Neuronal stem cell (in vitro differentiated cells): ENCODE measurements at regions not wholly inside any gene's neighbourhood (a gene's known extent, or its start where the extent isn't known, plus 50 kb on each side); places are given as distances from the start of the nearest gene placed in this dataset.

Experiments used
- DNase-seq: peaks from one replicate; pipeline ENCODE4 v3.0.0-alpha.2; 2013; ENCODE audit warnings: low spot score
- H2AFZ ChIP-seq: one replicate; pipeline ENCODE4 v1.6.1; 2013; ENCODE audit warnings: mild to moderate bottlenecking, low read length, inconsistent platforms
- H2AK5ac ChIP-seq: 2 replicates; pipeline ENCODE4 v1.6.1; 2013; ENCODE audit warnings: low read depth, mild to moderate bottlenecking, inconsistent platforms, low read length, moderate library complexity, mixed read lengths
- H2BK120ac ChIP-seq: 2 replicates; pipeline ENCODE4 v1.6.1; 2013; ENCODE audit warnings: low read depth, mild to moderate bottlenecking, inconsistent platforms, low read length, moderate library complexity, mixed read lengths
- H2BK12ac ChIP-seq: one replicate; pipeline ENCODE4 v1.6.1; 2013; ENCODE audit warnings: low read length, inconsistent platforms
- H2BK15ac ChIP-seq: 2 replicates; pipeline ENCODE4 v1.6.1; 2013; ENCODE audit warnings: mild to moderate bottlenecking, low read length, inconsistent platforms, mixed read lengths
- H2BK5ac ChIP-seq: one replicate; pipeline ENCODE4 v1.6.1; 2013; ENCODE audit warnings: inconsistent platforms, mild to moderate bottlenecking, low read length, moderate library complexity
- H3K14ac ChIP-seq: one replicate; pipeline ENCODE4 v1.6.1; 2013; ENCODE audit warnings: low read length, inconsistent platforms
- H3K18ac ChIP-seq: 2 replicates; pipeline ENCODE4 v1.6.1; 2013; ENCODE audit warnings: low read length, inconsistent platforms
- H3K23ac ChIP-seq: 2 replicates; pipeline ENCODE4 v1.6.1; 2013; ENCODE audit warnings: low read depth, mild to moderate bottlenecking, mixed read lengths, low read length, inconsistent platforms; ENCODE audit not compliant: poor library complexity
- H3K27ac ChIP-seq: replicated peaks from 3 replicates; pipeline ENCODE4 v1.5.1; 2013; ENCODE audit warnings: low read length, inconsistent platforms
- H3K27me3 ChIP-seq, 3 experiments: 2 replicates each; pipeline ENCODE4 v1.6.1; 2013; ENCODE audit warnings: low read length in 3 of 3, mild to moderate bottlenecking in 2 of 3, inconsistent platforms in 1 of 3, low read depth in 1 of 3, mixed read lengths in 1 of 3, moderate library complexity in 1 of 3; ENCODE audit not compliant: control insufficient read depth in 3 of 3, insufficient read depth in 3 of 3
- H3K36me3 ChIP-seq, 2 donors: replicated peaks in 1 of 2; 2 replicates each; pipeline ENCODE4 v1.6.1; 2013; ENCODE audit warnings: low read length in 2 of 2; ENCODE audit not compliant: control insufficient read depth in 2 of 2, insufficient read depth in 2 of 2
- H3K4ac ChIP-seq: 2 replicates; pipeline ENCODE4 v1.6.1; 2013; ENCODE audit warnings: inconsistent platforms, mild to moderate bottlenecking, low read length, moderate library complexity
- H3K4me1 ChIP-seq, 2 donors: 1 replicate in 1 of 2; 2 replicates in 1 of 2; pipeline ENCODE4 v1.6.1; 2013; ENCODE audit warnings: low read length in 2 of 2, low read depth in 1 of 2; ENCODE audit not compliant: control insufficient read depth in 2 of 2, insufficient read depth in 1 of 2
- H3K4me2 ChIP-seq: one replicate; pipeline ENCODE4 v1.6.1; 2013; ENCODE audit warnings: mild to moderate bottlenecking, low read length, inconsistent platforms; ENCODE audit not compliant: insufficient read depth, poor library complexity, severe bottlenecking
- H3K4me3 ChIP-seq, 2 donors: 2 replicates each; pipeline ENCODE4 v1.5.1; 2013; ENCODE audit warnings: low read length in 2 of 2, mild to moderate bottlenecking in 2 of 2, inconsistent platforms in 1 of 2, moderate library complexity in 1 of 2
- H3K79me1 ChIP-seq: one replicate; pipeline ENCODE4 v1.6.1; 2013; ENCODE audit warnings: low read depth, mild to moderate bottlenecking, inconsistent platforms, low read length, moderate library complexity
- H3K9ac ChIP-seq: one replicate; pipeline ENCODE4 v1.6.1; 2013; ENCODE audit warnings: mild to moderate bottlenecking, low read depth, low read length, inconsistent platforms; ENCODE audit not compliant: poor library complexity
- H3K9me3 ChIP-seq, 2 donors: replicated peaks in 1 of 2; 2 replicates each; pipeline versions ENCODE3 to v1.6.1; 2013; ENCODE audit warnings: low read length in 2 of 2, mild to moderate bottlenecking in 2 of 2, inconsistent platforms in 1 of 2, low read depth in 1 of 2, mixed read lengths in 1 of 2, moderate library complexity in 1 of 2; ENCODE audit not compliant: control insufficient read depth in 2 of 2, insufficient read depth in 1 of 2
- H4K8ac ChIP-seq: one replicate; pipeline ENCODE4 v1.6.1; 2013; ENCODE audit warnings: low read depth, mild to moderate bottlenecking, inconsistent platforms, low read length, moderate library complexity
- H4K91ac ChIP-seq: one replicate; pipeline ENCODE4 v1.6.1; 2013; ENCODE audit warnings: low read length, low read depth, mild to moderate bottlenecking, inconsistent platforms; ENCODE audit not compliant: poor library complexity
- WGBS, 2 donors: extraction: QIAGEN DNeasy Blood & Tissue Kit; methylation state at CpG; one replicate each; pipeline ENCODE4 v1.1.7; 2013; ENCODE audit warnings: missing lambda C conversion rate in 2 of 2, mixed read lengths in 1 of 2; ENCODE audit not compliant: insufficient read length in 2 of 2, insufficient replicate concordance in 1 of 2; ENCODE audit errors: extremely low coverage in 2 of 2; 5-methylcytosine and 5-hydroxymethylcytosine counted together

GRCh38 chr5:158388021-158388420 is 529.1 kb upstream of the CLINT1 start:
- no peak overlapping the region for H3K9ac ChIP-seq
- no peak overlapping the region for H3K4me2 ChIP-seq
- no peak overlapping the region for H2BK15ac ChIP-seq
- no peak overlapping the region for H2BK120ac ChIP-seq
- H2BK12ac ChIP-seq: no peak overlapping the region
- WGBS, 2 donors: no CpG with 5 or more reads among the region's 9 CpGs
- H3K4me1 ChIP-seq: no peaks in the 10 kb centered on the region
- no peaks in the 10 kb centered on the region for H3K36me3 ChIP-seq
- no peak for DNase-seq
- H2BK5ac ChIP-seq: no peak overlapping the region
- no peak overlapping the region for H3K14ac ChIP-seq
- no peak overlapping the region for H3K4me3 ChIP-seq
- H3K9me3 ChIP-seq: no peaks in the 10 kb centered on the region
- no peak overlapping the region for H4K8ac ChIP-seq
- no peak overlapping the region for H2AK5ac ChIP-seq
- no peak overlapping the region for H3K18ac ChIP-seq
- no peak overlapping the region for H3K27ac ChIP-seq
- no peak overlapping the region for H3K23ac ChIP-seq
- no peaks in the 10 kb centered on the region for H3K27me3 ChIP-seq
- no peaks in the 10 kb centered on the region for H3K79me1 ChIP-seq
- no peak overlapping the region for H4K91ac ChIP-seq
- H3K4ac ChIP-seq: no peak overlapping the region
- H2AFZ ChIP-seq: no peak overlapping the region

GRCh38 chr5:158387499-158387898 is 528.6 kb upstream of the CLINT1 start:
- no CpG with 5 or more reads among the region's 1 CpG for WGBS, 2 donors
- Histone ChIP-seq H3K9ac (no peak overlapping the region), H2BK120ac (no peak overlapping the region), H3K79me1 (no peaks in the 10 kb centered on the region), H3K4me1 (peaks cover 0 to 1% of the 10 kb centered on the region in 2 donors), H3K4me3 (no peak overlapping the region), H2BK15ac (no peak overlapping the region), H3K27me3 (no peaks in the 10 kb centered on the region), H2AK5ac (no peak overlapping the region), H2AFZ (no peak overlapping the region), H3K23ac (no peak overlapping the region), H3K36me3 (no peaks in the 10 kb centered on the region), H3K9me3 (no peaks in the 10 kb centered on the region), H3K14ac (no peak overlapping the region), H3K18ac (no peak overlapping the region), H3K4ac (no peak overlapping the region), H3K27ac (no peak overlapping the region), H4K91ac (no peak overlapping the region), H2BK12ac (no peak overlapping the region), H3K4me2 (no peak overlapping the region), H2BK5ac (no peak overlapping the region), H4K8ac (no peak overlapping the region)
- no peak for DNase-seq

GRCh38 chr5:158385982-158386381 is 527.0 kb upstream of the CLINT1 start:
- H3K14ac ChIP-seq: no peak overlapping the region
- H4K91ac ChIP-seq: no peak overlapping the region
- DNase-seq: no peak
- H3K9me3 ChIP-seq: no peaks in the 10 kb centered on the region
- no peak overlapping the region for H2AFZ ChIP-seq
- H2BK12ac ChIP-seq: no peak overlapping the region
- no peak overlapping the region for H2AK5ac ChIP-seq
- no peak overlapping the region for H2BK15ac ChIP-seq
- H3K4me1 ChIP-seq: peaks cover 0 to 1% of the 10 kb centered on the region in 2 donors
- H3K18ac ChIP-seq: no peak overlapping the region
- H2BK5ac ChIP-seq: no peak overlapping the region
- H3K36me3 ChIP-seq: no peaks in the 10 kb centered on the region
- no peaks in the 10 kb centered on the region for H3K27me3 ChIP-seq
- no peak overlapping the region for H3K27ac ChIP-seq
- no peak overlapping the region for H3K4me2 ChIP-seq
- H3K23ac ChIP-seq: no peak overlapping the region
- H3K4ac ChIP-seq: no peak overlapping the region
- H3K79me1 ChIP-seq: no peaks in the 10 kb centered on the region
- no peak overlapping the region for H3K9ac ChIP-seq
- no CpG with 5 or more reads among the region's 3 CpGs for WGBS, 2 donors
- no peak overlapping the region for H3K4me3 ChIP-seq
- no peak overlapping the region for H2BK120ac ChIP-seq
- no peak overlapping the region for H4K8ac ChIP-seq

GRCh38 chr5:158384535-158385481 is 525.9 kb upstream of the CLINT1 start:
- Histone ChIP-seq H3K79me1 (no peaks in the 10 kb centered on the region), H3K14ac (no peak overlapping the region), H3K27ac (no peak overlapping the region), H3K9me3 (no peaks in the 10 kb centered on the region), H2AFZ (no peak overlapping the region), H4K91ac (no peak overlapping the region), H2BK5ac (no peak overlapping the region), H3K4me1 (peaks cover 0 to 1% of the 10 kb centered on the region in 2 donors), H2BK15ac (no peak overlapping the region), H3K36me3 (no peaks in the 10 kb centered on the region), H2BK12ac (no peak overlapping the region), H3K4me3 (peak overlapping the region in 1 of 2 donors; percentile 8), H3K27me3 (no peaks in the 10 kb centered on the region), H3K4me2 (no peak overlapping the region), H2BK120ac (no peak overlapping the region), H3K4ac (no peak overlapping the region), H2AK5ac (no peak overlapping the region), H4K8ac (no peak overlapping the region), H3K9ac (no peak overlapping the region), H3K23ac (no peak overlapping the region), H3K18ac (no peak overlapping the region)
- DNase-seq: no peak
- WGBS, 2 donors: no CpG with 5 or more reads among the region's 1 CpG
